ENCODE measurements at regions not wholly inside any gene's neighbourhood (a gene's known extent, or its start where the extent isn't known, plus 50 kb on each side); places are given as distances from the start of the nearest gene placed in this dataset.

DNA sequence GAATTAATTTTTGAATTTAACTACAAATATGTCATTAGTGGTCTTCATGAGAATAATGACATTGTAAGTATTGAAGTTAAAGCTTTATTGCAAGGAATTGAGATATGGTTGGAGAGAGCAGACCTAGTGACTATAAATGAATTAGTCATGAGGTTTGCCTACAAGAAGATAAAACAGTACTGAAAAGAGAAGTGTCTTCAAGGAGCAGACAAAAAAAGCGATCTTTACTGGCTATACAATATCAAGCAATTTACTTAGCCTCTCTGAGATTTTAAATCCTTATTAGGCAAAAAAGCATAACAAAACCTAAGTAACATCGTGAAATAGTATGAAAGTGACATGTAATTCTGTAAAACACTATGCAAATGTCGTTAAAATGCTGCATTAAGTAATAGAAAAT lies 435.1 kb upstream of the PCDH20 start:
- DNase-seq (ENCODE audit: low read depth, low spot score), result no peak

DNA sequence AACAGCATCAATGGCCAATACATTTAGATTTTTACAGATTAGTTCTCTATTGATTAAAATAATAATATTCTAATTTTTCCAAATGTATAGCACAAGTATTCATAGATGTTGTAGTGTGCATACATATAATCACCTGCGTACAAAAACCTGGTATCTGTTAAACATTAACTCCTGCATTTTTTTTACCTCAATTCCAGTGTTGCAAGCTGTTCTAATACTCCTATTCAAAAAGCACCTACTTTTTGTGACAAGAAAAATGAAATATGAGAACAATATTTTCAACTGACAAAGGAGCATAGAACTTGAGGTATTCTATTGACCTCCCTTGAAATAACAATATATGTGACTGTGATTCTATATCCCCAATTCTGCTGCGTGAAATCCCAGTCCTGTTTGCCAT lies 422.9 kb upstream of the PCDH20 start:
- no peak for DNase-seq (ENCODE audit: low read depth, low spot score)

- DNase-seq (ENCODE audit: low read depth, low spot score), result no peak
Observed at GRCh38 chr13:61833228-61833627, 417.6 kb upstream of the PCDH20 start.

GRCh38 chr13:61831026-61831425 lies 415.4 kb upstream of the PCDH20 start:
- no peak for DNase-seq (ENCODE audit: low read depth, low spot score)

GRCh38 chr13:61830475-61830874 lies 414.8 kb upstream of the PCDH20 start:
- no peak for DNase-seq (ENCODE audit: low read depth, low spot score)

DNA sequence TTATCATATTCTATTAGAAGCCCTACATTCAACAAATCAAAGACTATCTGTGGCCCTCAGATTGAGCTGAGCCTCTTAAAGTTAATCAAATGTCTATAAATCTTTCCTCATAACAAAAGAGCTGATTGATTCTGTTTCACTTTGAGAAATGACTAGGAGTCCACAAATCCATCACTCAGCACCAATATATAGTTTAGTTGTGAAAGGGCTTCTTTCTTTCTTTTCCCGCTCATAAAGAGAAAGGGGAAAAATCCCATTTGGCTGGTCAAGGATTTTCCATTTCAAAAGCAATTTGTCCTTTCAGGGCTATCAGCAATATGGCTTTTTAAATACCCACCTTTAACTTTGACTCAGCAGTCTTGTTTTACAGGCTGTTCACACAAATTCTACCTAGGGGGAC lies 408.5 kb upstream of the PCDH20 start:
- no peak for DNase-seq (ENCODE audit: low read depth, low spot score)

DNA sequence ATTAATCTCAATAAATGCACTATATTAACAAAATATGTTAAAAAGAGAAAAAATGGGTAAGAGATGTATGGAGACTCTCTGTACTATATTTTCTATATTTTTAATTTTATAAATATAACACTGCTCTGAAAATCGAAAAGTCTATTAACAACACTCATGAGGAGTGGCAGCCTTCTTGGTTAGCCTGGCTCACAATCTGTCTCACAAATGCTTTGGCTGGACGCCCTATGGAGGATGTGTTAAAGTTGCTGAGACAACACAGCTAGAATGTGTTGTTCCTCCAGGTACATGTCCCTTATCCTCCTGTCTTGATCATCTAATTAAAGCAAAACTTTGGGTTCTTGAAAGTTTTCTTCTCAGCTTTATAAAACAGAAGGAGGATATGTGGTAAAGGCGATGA lies 396.6 kb upstream of the PCDH20 start:
- no peak for DNase-seq (ENCODE audit: low read depth, low spot score)

GRCh38 chr13:61810065-61810464 lies 394.4 kb upstream of the PCDH20 start:
- DNase-seq (ENCODE audit: low read depth, low spot score), result no peak

GRCh38 chr13:61797397-61797796 lies 381.7 kb upstream of the PCDH20 start:
- DNase-seq (ENCODE audit: low read depth, low spot score), result no peak

DNA sequence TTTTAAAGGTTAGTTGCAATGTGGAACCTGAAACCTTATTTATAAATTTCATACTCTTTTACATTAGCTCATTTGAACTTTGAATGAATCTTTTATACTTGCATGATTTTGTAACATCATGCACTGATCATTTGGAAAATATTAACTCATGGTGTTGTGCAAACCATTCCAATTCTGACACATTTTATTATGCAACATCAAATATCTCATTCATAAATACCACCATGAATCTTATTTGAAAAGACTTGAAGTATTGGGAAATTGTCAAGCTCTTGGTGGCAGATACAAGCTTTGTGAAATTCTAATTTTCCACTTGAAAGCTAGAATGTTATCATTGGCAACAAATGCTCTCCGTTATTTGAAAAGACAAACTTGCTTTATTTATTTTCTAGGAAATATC lies 379.9 kb upstream of the PCDH20 start:
- no peak for DNase-seq (ENCODE audit: low read depth, low spot score)

DNA sequence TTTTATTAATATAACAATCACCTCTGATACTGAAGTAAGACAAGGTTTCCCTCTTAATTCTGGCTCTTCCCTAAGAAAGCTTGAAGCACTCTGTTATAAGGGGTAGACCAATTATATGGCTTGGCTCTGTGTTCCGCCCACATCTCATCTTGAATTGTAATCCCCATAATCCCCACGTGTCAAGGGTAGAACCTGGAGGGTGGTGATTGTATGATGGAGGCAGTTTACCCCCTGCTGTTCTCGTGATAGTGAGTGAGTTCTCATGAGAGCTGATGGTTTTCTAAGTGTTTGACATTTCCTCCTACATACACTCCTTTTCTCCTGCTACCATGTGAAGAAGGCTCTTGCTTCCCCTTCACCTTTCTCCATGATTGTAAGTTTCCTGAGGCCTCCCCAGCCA lies 363.8 kb upstream of the PCDH20 start:
- DNase-seq (ENCODE audit: low read depth, low spot score), result no peak

DNA sequence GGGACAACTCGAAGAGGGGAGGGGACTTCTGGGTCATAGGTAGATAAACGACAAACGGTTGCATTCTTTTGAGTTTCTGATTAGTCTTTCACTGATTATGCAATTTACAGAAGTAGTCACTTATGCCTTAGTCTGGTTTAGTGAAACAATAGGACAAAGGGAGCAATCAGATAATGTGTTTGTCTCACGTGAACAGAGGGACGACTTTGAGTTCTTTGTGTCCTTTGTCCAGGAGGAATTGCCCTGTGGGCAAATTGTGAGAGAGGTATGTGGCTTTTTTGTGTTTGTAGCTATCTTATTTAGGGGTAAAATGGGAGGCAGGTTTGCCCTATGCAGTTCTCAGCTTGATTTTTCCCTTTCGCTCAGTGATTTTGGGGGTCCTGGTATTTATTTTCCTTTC lies 362.9 kb upstream of the PCDH20 start:
- DNase-seq (ENCODE audit: low read depth, low spot score), result no peak

DNA sequence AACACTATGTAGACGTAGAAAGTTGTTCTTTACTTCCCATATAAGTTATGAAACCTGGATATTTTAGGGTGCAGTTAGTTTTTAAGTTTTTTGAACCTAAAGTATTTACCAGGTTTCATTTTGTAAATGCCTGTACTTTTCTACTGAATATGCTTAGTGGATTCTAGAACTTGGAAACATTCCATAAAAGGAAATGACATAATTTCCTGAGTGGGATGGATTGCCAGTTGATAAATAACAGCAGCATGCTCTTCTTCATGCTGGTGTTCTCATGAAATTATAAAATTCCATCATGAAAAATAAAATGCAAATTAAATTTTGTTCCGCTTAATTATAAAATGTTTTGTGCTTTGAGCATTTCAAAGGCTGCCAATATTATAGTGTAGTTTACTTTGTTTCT lies 362.2 kb upstream of the PCDH20 start:
- DNase-seq (ENCODE audit: low read depth, low spot score), result no peak

- DNase-seq (ENCODE audit: low read depth, low spot score), result no peak
Observed at GRCh38 chr13:61777271-61777670, 361.6 kb upstream of the PCDH20 start.

DNA sequence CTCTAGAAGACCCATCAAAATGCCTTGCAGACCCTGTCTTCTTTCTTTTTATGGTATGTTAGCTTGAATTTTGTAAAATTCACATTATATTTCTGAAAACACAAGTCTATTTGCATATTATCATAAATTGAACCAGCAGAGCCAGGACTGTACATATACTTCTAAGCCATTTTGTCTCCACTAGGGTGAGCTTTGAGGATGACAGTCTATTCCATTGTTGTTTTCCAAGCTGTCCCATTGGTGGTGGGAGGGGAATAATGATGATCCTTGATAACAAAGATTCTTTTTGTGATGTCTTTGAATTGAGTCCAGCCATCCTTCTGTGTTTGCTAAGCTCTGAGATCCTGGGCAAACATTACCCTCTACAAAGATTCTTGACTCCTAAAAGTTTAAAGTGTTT lies 359.3 kb upstream of the PCDH20 start:
- no peak for DNase-seq (ENCODE audit: low read depth, low spot score)

- no peak for DNase-seq (ENCODE audit: low read depth, low spot score)
Observed at GRCh38 chr13:61770681-61771080, 355.0 kb upstream of the PCDH20 start.

DNA sequence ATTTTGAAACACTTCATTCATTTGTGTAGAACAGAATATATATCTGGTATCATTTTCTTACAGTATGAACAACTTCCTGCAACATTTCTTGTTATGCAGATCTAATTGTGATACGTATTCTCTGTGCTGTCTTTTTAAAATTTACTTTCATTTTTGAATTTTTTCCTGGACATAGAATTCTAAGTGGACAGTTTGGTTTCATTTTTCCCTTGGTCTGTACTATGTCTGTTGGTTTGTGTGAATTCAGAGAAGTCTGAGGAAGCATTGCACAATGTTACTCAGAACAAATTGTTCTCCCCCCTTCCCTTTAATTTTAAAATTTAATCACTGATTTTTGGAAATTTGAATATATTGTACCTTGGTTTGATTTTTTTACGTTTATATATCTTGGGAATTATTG lies 352.5 kb upstream of the PCDH20 start:
- no peak for DNase-seq (ENCODE audit: low read depth, low spot score)

- no peak for DNase-seq (ENCODE audit: low read depth, low spot score)
Observed at GRCh38 chr13:61766667-61767058, 351.0 kb upstream of the PCDH20 start.

GRCh38 chr13:61765940-61766666 lies 350.5 kb upstream of the PCDH20 start:
- no peak for DNase-seq (ENCODE audit: low read depth, low spot score)

DNA sequence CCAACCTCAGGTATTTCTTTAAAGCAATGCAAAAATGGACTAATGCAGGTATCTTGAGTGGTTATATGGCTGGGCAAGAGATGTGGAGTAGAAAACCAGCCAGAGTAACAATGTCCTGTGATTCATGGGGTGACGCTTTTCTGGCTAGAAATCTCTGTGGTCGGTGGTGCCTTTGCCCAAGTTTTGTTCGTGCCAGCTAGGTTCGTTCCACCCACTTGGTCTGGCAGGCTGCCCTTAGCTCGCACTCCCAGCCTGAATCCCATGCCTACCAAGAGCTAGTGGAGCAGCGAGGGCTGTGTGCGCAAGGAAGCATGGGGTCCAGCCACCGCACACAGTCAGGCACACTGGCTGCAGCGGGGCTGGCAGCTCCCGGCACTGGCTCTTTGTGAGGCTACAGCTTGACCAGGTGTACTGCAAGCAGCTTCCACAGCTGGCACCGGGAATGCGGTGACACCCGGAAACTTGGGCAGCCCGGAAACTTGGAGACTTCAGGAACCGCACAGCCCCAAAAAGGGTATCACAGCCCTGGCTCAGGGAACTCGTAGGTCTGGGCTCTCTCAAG lies 349.6 kb upstream of the PCDH20 start:
- no peak for DNase-seq (ENCODE audit: low read depth, low spot score)

DNA sequence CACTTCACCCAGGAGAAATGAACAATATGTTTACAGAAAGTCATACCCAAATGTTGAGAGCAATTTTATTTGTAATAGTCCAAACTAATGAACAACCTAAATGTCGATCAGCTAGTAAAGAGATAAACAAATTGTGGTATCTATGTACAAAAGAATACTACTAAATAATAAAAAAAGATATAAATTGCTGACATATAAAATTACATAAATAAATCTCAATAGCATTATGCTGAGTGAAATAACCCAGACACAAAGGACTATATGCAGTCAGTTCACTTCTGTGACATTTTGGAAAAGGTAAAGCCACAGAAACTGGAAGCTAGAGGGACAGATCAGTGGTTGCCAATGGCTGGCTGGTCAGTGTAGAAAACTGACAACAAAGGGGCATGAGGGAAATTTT lies 346.0 kb upstream of the PCDH20 start:
- no peak for DNase-seq (ENCODE audit: low read depth, low spot score)

DNA sequence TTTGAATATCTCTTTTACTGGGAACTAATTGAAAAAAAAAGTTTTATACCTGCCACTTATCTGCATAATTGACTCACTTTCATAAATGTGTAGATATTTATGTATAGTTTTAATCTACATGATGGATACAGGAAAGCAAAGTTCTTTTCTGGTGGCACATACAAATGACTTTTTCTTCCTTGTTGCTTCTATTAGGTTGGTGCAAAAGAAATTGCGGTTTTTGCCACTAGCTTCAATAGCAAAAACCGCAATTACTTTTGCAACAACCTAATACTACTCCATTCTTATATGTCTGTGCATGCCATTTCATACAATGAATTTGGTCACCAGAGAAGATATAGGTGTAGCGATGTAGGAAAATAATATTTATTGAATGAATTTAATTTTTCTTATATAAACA lies 344.5 kb upstream of the PCDH20 start:
- DNase-seq (ENCODE audit: low read depth, low spot score), result no peak

GRCh38 chr13:61756031-61756430 lies 340.4 kb upstream of the PCDH20 start:
- DNase-seq (ENCODE audit: low read depth, low spot score), result no peak

GRCh38 chr13:61751039-61751438 lies 335.4 kb upstream of the PCDH20 start:
- no peak for DNase-seq (ENCODE audit: low read depth, low spot score)

All from smooth muscle cell of the brain vasculature (primary cell).